PFSK-1 (cell line): ENCODE measurements at regions not wholly inside any gene's neighbourhood (a gene's known extent, or its start where the extent isn't known, plus 50 kb on each side); places are given as distances from the start of the nearest gene placed in this dataset.

Experiments used
- POLR2AphosphoS5 ChIP-seq: IDR thresholded peaks from 2 replicates; pipeline ENCODE4 v1.6.1; 2012; ENCODE audit warnings: low read depth, mild to moderate bottlenecking, control low read depth, low read length, moderate library complexity
- SIN3A ChIP-seq: IDR thresholded peaks from 2 replicates; pipeline ENCODE4 v1.6.1; 2012; ENCODE audit warnings: mild to moderate bottlenecking, low read length, moderate library complexity, borderline replicate concordance; ENCODE audit not compliant: insufficient read depth
- TAF1 ChIP-seq: IDR thresholded peaks from 2 replicates; pipeline ENCODE4 v1.6.1; 2012; ENCODE audit warnings: low read length, control low read depth, borderline replicate concordance; ENCODE audit not compliant: insufficient read depth

- TF ChIP-seq SIN3A (no peak), POLR2AphosphoS5 (no peak), TAF1 (no peak)
Observed at GRCh38 chr3:44015170-44015569, 226.5 kb upstream of the TOPAZ1 start.
